ENCODE measurements at regions not wholly inside any gene's neighbourhood (a gene's known extent, or its start where the extent isn't known, plus 50 kb on each side); places are given as distances from the start of the nearest gene placed in this dataset.

GRCh38 chr2:198231562-198231961, 427.2 kb downstream of the PLCL1 start:
- H3K4me1 ChIP-seq = no peaks in the 10 kb centered on the region
- no peaks in the 10 kb centered on the region for H3K9me3 ChIP-seq
- intact Hi-C loops (cut with DNase I; ENCODE audit: low total_unique reads) = no loop called here
- no peak overlapping the region for H3K4me3 ChIP-seq
- TF ChIP-seq CTCF (IDR thresholded peaks at IDR 0.05) (no peak), POLR2AphosphoS5 (IDR thresholded peaks at IDR 0.05) (no peak), POLR2A (IDR thresholded peaks at IDR 0.05) (no peak), EP300 (IDR thresholded peaks at IDR 0.05) (no peak)
- 77 to 100% (median 93%) methylated on average over 1 of the region's 1 CpG for WGBS, 5 donors
- no peak for DNase-seq
- H3K27ac ChIP-seq = no peak overlapping the region
- H3K36me3 ChIP-seq = no peaks in the 10 kb centered on the region
- no peaks in the 10 kb centered on the region for H3K27me3 ChIP-seq

GRCh38 chr2:198220763-198221610, 416.6 kb downstream of the PLCL1 start:
- no peak for TF ChIP-seq CTCF (IDR thresholded peaks at IDR 0.05)
- no peak for TF ChIP-seq POLR2A (IDR thresholded peaks at IDR 0.05)
- no peak for TF ChIP-seq EP300 (IDR thresholded peaks at IDR 0.05)
- no peak for TF ChIP-seq POLR2AphosphoS5 (IDR thresholded peaks at IDR 0.05)
- peak in 1 of 2 donors; percentile 12 for DNase-seq
- no peak overlapping the region for H3K27ac ChIP-seq
- no peak overlapping the region for H3K4me3 ChIP-seq
- no peaks in the 10 kb centered on the region for H3K9me3 ChIP-seq
- H3K27me3 ChIP-seq = no peaks in the 10 kb centered on the region
- no peaks in the 10 kb centered on the region for H3K36me3 ChIP-seq
- intact Hi-C loops (cut with DNase I; ENCODE audit: low total_unique reads) = no loop called here
- peaks cover 0 to 8% (median 0%) of the 10 kb centered on the region in 4 donors for H3K4me1 ChIP-seq
- 58 to 78% (median 69%) methylated on average over 4 of the region's 4 CpGs for WGBS, 5 donors

- Histone ChIP-seq H3K36me3 (no peaks in the 10 kb centered on the region), H3K27ac (no peak overlapping the region), H3K4me1 (peaks cover 0 to 8% (median 0%) of the 10 kb centered on the region in 4 donors), H3K9me3 (no peaks in the 10 kb centered on the region), H3K4me3 (no peak overlapping the region), H3K27me3 (no peaks in the 10 kb centered on the region)
- intact Hi-C loops (cut with DNase I; ENCODE audit: low total_unique reads) = no loop called here
- no peak for DNase-seq
- no peak for TF ChIP-seq POLR2A (IDR thresholded peaks at IDR 0.05)
- TF ChIP-seq POLR2AphosphoS5 (IDR thresholded peaks at IDR 0.05) = no peak
- no peak for TF ChIP-seq CTCF (IDR thresholded peaks at IDR 0.05)
- no peak for TF ChIP-seq EP300 (IDR thresholded peaks at IDR 0.05)
- 55 to 75% (median 65%) methylated on average over 2 of the region's 2 CpGs for WGBS, 5 donors
Measured at GRCh38 chr2:198219292-198219691, 414.9 kb downstream of the PLCL1 start.

GRCh38 chr2:198214114-198214596, 409.8 kb downstream of the PLCL1 start:
- TF ChIP-seq POLR2A (IDR thresholded peaks at IDR 0.05) = no peak
- Histone ChIP-seq H3K27me3 (no peaks in the 10 kb centered on the region), H3K4me3 (no peak overlapping the region), H3K9me3 (no peaks in the 10 kb centered on the region), H3K27ac (no peak overlapping the region), H3K4me1 (no peaks in the 10 kb centered on the region), H3K36me3 (no peaks in the 10 kb centered on the region)
- WGBS, 5 donors = 78 to 89% (median 85%) methylated on average over 5 of the region's 5 CpGs
- intact Hi-C loops (cut with DNase I; ENCODE audit: low total_unique reads) = no loop called here
- no peak for DNase-seq

- no peak for TF ChIP-seq POLR2A (IDR thresholded peaks at IDR 0.05)
- no peak for TF ChIP-seq POLR2AphosphoS5 (IDR thresholded peaks at IDR 0.05)
- no peak for TF ChIP-seq CTCF (IDR thresholded peaks at IDR 0.05)
- TF ChIP-seq EP300 (IDR thresholded peaks at IDR 0.05) = no peak
- Histone ChIP-seq H3K4me1 (no peaks in the 10 kb centered on the region), H3K9me3 (no peaks in the 10 kb centered on the region), H3K27me3 (no peaks in the 10 kb centered on the region), H3K36me3 (no peaks in the 10 kb centered on the region), H3K27ac (no peak overlapping the region), H3K4me3 (no peak overlapping the region)
- DNase-seq = no peak
- WGBS, 5 donors = 23 to 50% (median 32%) methylated on average over 1 of the region's 1 CpG
- intact Hi-C loops (cut with DNase I; ENCODE audit: low total_unique reads) = no loop called here
Measured at GRCh38 chr2:198213253-198213652, 408.9 kb downstream of the PLCL1 start.

Measured in stomach (tissue), 8 donors.